NCI-H510A treated with DMSO at 0.1 percent for 48 hours (cell line): ENCODE measurements at regions not wholly inside any gene's neighbourhood (a gene's known extent, or its start where the extent isn't known, plus 50 kb on each side); places are given as distances from the start of the nearest gene placed in this dataset.

Experiments used
- DNase-seq: peaks from one replicate; lab custom pipeline; 2025; lab: John Stamatoyannopoulos, UW

GRCh38 chr22:22094514-22094913, 111.9 kb upstream of the TOP3B start:
- no peak for DNase-seq

GRCh38 chr22:22093743-22094142, 111.2 kb upstream of the TOP3B start:
- DNase-seq, result no peak

GRCh38 chr22:22092974-22093373, 110.4 kb upstream of the TOP3B start:
- DNase-seq, result no peak

GRCh38 chr22:22092101-22092500, 109.5 kb upstream of the TOP3B start:
- DNase-seq, result no peak

GRCh38 chr22:22091400-22091878, 108.9 kb upstream of the TOP3B start:
- DNase-seq, result no peak

GRCh38 chr22:22090650-22091399, 108.2 kb upstream of the TOP3B start:
- no peak for DNase-seq

- DNase-seq, result no peak
Observed at GRCh38 chr22:22089459-22090308, 107.1 kb upstream of the TOP3B start.

- no peak for DNase-seq
Observed at GRCh38 chr22:22088658-22089458, 106.3 kb upstream of the TOP3B start.

GRCh38 chr22:22087854-22088657, 105.5 kb upstream of the TOP3B start:
- no peak for DNase-seq

- no peak for DNase-seq
Observed at GRCh38 chr22:22086501-22087158, 104.0 kb upstream of the TOP3B start.

- no peak for DNase-seq
Observed at GRCh38 chr22:22085702-22086500, 103.3 kb upstream of the TOP3B start.

GRCh38 chr22:22084089-22084711, 101.6 kb upstream of the TOP3B start:
- no peak for DNase-seq

- no peak for DNase-seq
Observed at GRCh38 chr22:22082960-22083359, 100.4 kb upstream of the TOP3B start.

- DNase-seq, result no peak
Observed at GRCh38 chr22:22082229-22082835, 99.7 kb upstream of the TOP3B start.

- DNase-seq, result no peak
Observed at GRCh38 chr22:22080270-22080669, 97.7 kb upstream of the TOP3B start.

- DNase-seq, result no peak
Observed at GRCh38 chr22:22079404-22080148, 97.0 kb upstream of the TOP3B start.

GRCh38 chr22:22078329-22078728, 95.7 kb upstream of the TOP3B start:
- no peak for DNase-seq

GRCh38 chr22:22076932-22077703, 94.5 kb upstream of the TOP3B start:
- no peak for DNase-seq
